ENCODE measurements at regions not wholly inside any gene's neighbourhood (a gene's known extent, or its start where the extent isn't known, plus 50 kb on each side); places are given as distances from the start of the nearest gene placed in this dataset.

- H3K23me2 ChIP-seq (ENCODE audit: low read depth, low read length) = no peaks in the 10 kb centered on the region
- no peak overlapping the region for H3K9ac ChIP-seq (replicated peaks in 1 of 4; ENCODE audit: extremely low read depth in 1 of 4, low read depth in 3 of 4, low read length in 3 of 4)
- H3K4me1 ChIP-seq (replicated peaks in 1 of 4; ENCODE audit: control insufficient read depth in 3 of 4, insufficient read depth in 4 of 4, low read length in 3 of 4) = no peaks in the 10 kb centered on the region
- H3K27ac ChIP-seq (ENCODE audit: low read depth, low read length) = no peak overlapping the region
- DNase-seq (ENCODE audit: low read depth in 1 of 2, low spot score in 2 of 2) (no peak), FAIRE-seq (no peak)
- no peaks in the 10 kb centered on the region for H4K20me1 ChIP-seq (replicated peaks in 1 of 2; ENCODE audit: control insufficient read depth in 1 of 2, insufficient read depth in 2 of 2, low read length in 2 of 2)
- H3K79me1 ChIP-seq (ENCODE audit: low read depth, low read length) = no peaks in the 10 kb centered on the region
- ChIA-PET CTCF (ENCODE audit: partially characterized antibody) (no interaction called here), POLR2A (ENCODE audit: partially characterized antibody) (no interaction called here)
- H3K56ac ChIP-seq (replicated peaks; ENCODE audit: insufficient read length, low read depth, low read length) = no peak overlapping the region
- no peak overlapping the region for H2AK5ac ChIP-seq (ENCODE audit: low read depth, low read length)
- no peak overlapping the region for H3K4ac ChIP-seq (replicated peaks; ENCODE audit: insufficient read length, low read depth, low read length)
- no peak overlapping the region for H3K14ac ChIP-seq (ENCODE audit: insufficient read length)
- H4K8ac ChIP-seq (ENCODE audit: extremely low read depth, insufficient read depth, low read length) = no peak overlapping the region
- H4K5ac ChIP-seq (ENCODE audit: insufficient read length, low read depth, low read length) = no peak overlapping the region
- H2AFZ ChIP-seq (ENCODE audit: low read length) = no peak overlapping the region
- H2BK5ac ChIP-seq (ENCODE audit: low read depth, low read length) = no peak overlapping the region
- H2BK12ac ChIP-seq (ENCODE audit: low read depth, low read length) = no peak overlapping the region
- WGBS, 2 experiments (ENCODE audit: extremely low coverage in 1 of 2, insufficient coverage in 1 of 2, insufficient read length in 1 of 2, insufficient replicate concordance in 2 of 2, low coverage in 1 of 2, low lambda C conversion rate in 2 of 2, missing lambda C conversion rate in 1 of 2) = 87% methylated on average over 4 of the region's 4 CpGs; no CpG with 5 or more reads in 1 of the 2 experiments
- no peak overlapping the region for H3K4me2 ChIP-seq (ENCODE audit: insufficient read depth in 1 of 2, low read depth in 2 of 2, low read length in 2 of 2)
- H3K27me3 ChIP-seq (replicated peaks in 1 of 4; ENCODE audit: control insufficient read depth in 3 of 4, extremely low read depth in 1 of 4, insufficient read depth in 3 of 4, low read length in 3 of 4) = no peaks in the 10 kb centered on the region
- H3K18ac ChIP-seq (ENCODE audit: extremely low read depth, low read length) = no peak overlapping the region
- no peak overlapping the region for H3K23ac ChIP-seq (ENCODE audit: insufficient read length)
- H3K4me3 ChIP-seq (ENCODE audit: extremely low read depth in 1 of 4, insufficient read depth in 2 of 4, low read depth in 3 of 4, low read length in 4 of 4) = no peak overlapping the region
- H3K36me3 ChIP-seq (ENCODE audit: control insufficient read depth in 2 of 4, insufficient read depth in 4 of 4, low read length in 3 of 4) = no peaks in the 10 kb centered on the region
- no peak overlapping the region for H4K91ac ChIP-seq (replicated peaks; ENCODE audit: insufficient read length, low read length)
- H2BK120ac ChIP-seq (replicated peaks; ENCODE audit: low read depth, low read length) = no peak overlapping the region
- no peaks in the 10 kb centered on the region for H3K79me2 ChIP-seq (ENCODE audit: control insufficient read depth in 1 of 2, insufficient read depth in 2 of 2, low read length in 2 of 2)
- H2BK20ac ChIP-seq (ENCODE audit: low read length) = no peak overlapping the region
- no peaks in the 10 kb centered on the region for H3K9me3 ChIP-seq (ENCODE audit: insufficient read depth in 2 of 2, low read depth in 1 of 2, low read length in 1 of 2)
- no peak overlapping the region for H2BK15ac ChIP-seq (ENCODE audit: low read length)
- no peak for TF ChIP-seq CTBP2 (IDR thresholded peaks at IDR 0.05; ENCODE audit: borderline replicate concordance, insufficient read depth, insufficient read length, low read length)
- TF ChIP-seq SP4 (IDR thresholded peaks at IDR 0.05; ENCODE audit: low read length) = no peak
- no peak for TF ChIP-seq KDM4A (IDR thresholded peaks at IDR 0.05; ENCODE audit: low read depth, low read length, severe bottlenecking)
- no peak for TF ChIP-seq POLR2A (IDR thresholded peaks at IDR 0.05; ENCODE audit: control extremely low read depth in 1 of 2, low read depth in 2 of 2, low read length in 2 of 2)
- no peak for TF ChIP-seq ASH2L (IDR thresholded peaks at IDR 0.05; ENCODE audit: low read length)
- no peak for TF ChIP-seq POU5F1 (IDR thresholded peaks at IDR 0.05; ENCODE audit: low read depth, low read length)
- no peak for TF ChIP-seq KDM5A (IDR thresholded peaks at IDR 0.05; ENCODE audit: low read length)
- no peak for TF ChIP-seq CHD2 (IDR thresholded peaks at IDR 0.05; ENCODE audit: low read length)
- TF ChIP-seq TAF7 (optimal IDR thresholded peaks at IDR 0.05; ENCODE audit: borderline replicate concordance, low read depth, low read length) = no peak
- no peak for TF ChIP-seq RXRA (IDR thresholded peaks at IDR 0.05; ENCODE audit: insufficient read depth, low read depth, low read length)
- no peak for TF ChIP-seq POLR2AphosphoS5 (IDR thresholded peaks at IDR 0.05; ENCODE audit: low read depth, low read length)
- TF ChIP-seq USF2 (IDR thresholded peaks at IDR 0.05; ENCODE audit: low read length) = no peak
- no peak for TF ChIP-seq HDAC6 (IDR thresholded peaks at IDR 0.05; ENCODE audit: low read depth, low read length)
- TF ChIP-seq CBX8 (IDR thresholded peaks at IDR 0.05; ENCODE audit: borderline replicate concordance, low read depth, low read length) = no peak
- no peak for TF ChIP-seq HDAC2 (IDR thresholded peaks at IDR 0.05; ENCODE audit: borderline replicate concordance in 1 of 2, low read depth in 2 of 2, low read length in 2 of 2)
Observed at GRCh38 chr18:68102117-68102516, 585.6 kb upstream of the DSEL start.
